ENCODE measurements at regions not wholly inside any gene's neighbourhood (a gene's known extent, or its start where the extent isn't known, plus 50 kb on each side); places are given as distances from the start of the nearest gene placed in this dataset.

GRCh38 chr14:84655014-84655413 lies 874.9 kb upstream of the FLRT2 start:
- TF ChIP-seq CTCF (IDR thresholded peaks at IDR 0.05): no peak
- Mint-ChIP-seq H3K4me3 (ENCODE audit: unreplicated experiment) (no peak overlapping the region), H3K4me1 (ENCODE audit: unreplicated experiment) (peaks cover 8% of the 10 kb centered on the region), H3K9me3 (ENCODE audit: unreplicated experiment) (peaks cover 27% of the 10 kb centered on the region), H3K27me3 (ENCODE audit: unreplicated experiment) (no peaks in the 10 kb centered on the region), H3K36me3 (ENCODE audit: unreplicated experiment) (peaks cover 7% of the 10 kb centered on the region), H3K27ac (ENCODE audit: unreplicated experiment) (no peak overlapping the region)
- no peak for DNase-seq (ENCODE audit: extremely low spot score, unreplicated experiment)

- Mint-ChIP-seq H3K4me3 (ENCODE audit: unreplicated experiment) (no peak overlapping the region), H3K27ac (ENCODE audit: unreplicated experiment) (peak overlapping the region; percentile 1), H3K4me1 (ENCODE audit: unreplicated experiment) (peaks cover 8% of the 10 kb centered on the region), H3K27me3 (ENCODE audit: unreplicated experiment) (no peaks in the 10 kb centered on the region), H3K36me3 (ENCODE audit: unreplicated experiment) (peaks cover 3% of the 10 kb centered on the region), H3K9me3 (ENCODE audit: unreplicated experiment) (peaks cover 10% of the 10 kb centered on the region)
- no peak for DNase-seq (ENCODE audit: extremely low spot score, unreplicated experiment)
- no peak for TF ChIP-seq CTCF (IDR thresholded peaks at IDR 0.05)
These were observed 872.0 kb upstream of the FLRT2 start for GRCh38 chr14:84657911-84658310.

- H3K27ac Mint-ChIP-seq (ENCODE audit: unreplicated experiment): no peak overlapping the region
- H3K4me3 Mint-ChIP-seq (ENCODE audit: unreplicated experiment): no peak overlapping the region
- no peaks in the 10 kb centered on the region for H3K27me3 Mint-ChIP-seq (ENCODE audit: unreplicated experiment)
- no peaks in the 10 kb centered on the region for H3K9me3 Mint-ChIP-seq (ENCODE audit: unreplicated experiment)
- no peaks in the 10 kb centered on the region for H3K36me3 Mint-ChIP-seq (ENCODE audit: unreplicated experiment)
- no peak for TF ChIP-seq CTCF (IDR thresholded peaks at IDR 0.05)
- peaks cover 8% of the 10 kb centered on the region for H3K4me1 Mint-ChIP-seq (ENCODE audit: unreplicated experiment)
- no peak for DNase-seq (ENCODE audit: extremely low spot score, unreplicated experiment)
These were observed 859.1 kb upstream of the FLRT2 start for GRCh38 chr14:84670796-84671195.

DNA sequence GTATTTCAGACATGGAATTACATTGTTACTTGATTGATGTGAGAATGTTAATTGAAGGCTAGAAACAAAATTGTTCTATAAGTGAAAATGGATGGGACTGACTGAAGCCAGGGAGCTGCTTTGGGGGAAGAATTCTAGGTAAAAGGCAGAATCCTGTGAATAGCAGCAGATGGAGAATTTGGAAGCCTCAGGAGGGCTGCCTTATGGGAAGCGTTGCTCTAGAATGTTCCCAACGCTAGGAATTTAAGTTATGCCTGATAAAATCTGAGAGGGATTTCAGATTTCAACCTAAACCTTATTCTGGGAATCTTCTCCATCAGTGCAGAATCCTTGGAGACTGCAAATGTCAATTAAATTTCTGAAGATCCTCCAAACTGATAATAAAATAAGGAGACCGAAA lies 858.2 kb upstream of the FLRT2 start:
- Mint-ChIP-seq H3K4me3 (ENCODE audit: unreplicated experiment) (no peak overlapping the region), H3K9me3 (ENCODE audit: unreplicated experiment) (no peaks in the 10 kb centered on the region), H3K4me1 (ENCODE audit: unreplicated experiment) (peaks cover 8% of the 10 kb centered on the region), H3K27ac (ENCODE audit: unreplicated experiment) (no peak overlapping the region), H3K36me3 (ENCODE audit: unreplicated experiment) (no peaks in the 10 kb centered on the region), H3K27me3 (ENCODE audit: unreplicated experiment) (no peaks in the 10 kb centered on the region)
- TF ChIP-seq CTCF (IDR thresholded peaks at IDR 0.05): no peak
- DNase-seq (ENCODE audit: extremely low spot score, unreplicated experiment): no peak

DNA sequence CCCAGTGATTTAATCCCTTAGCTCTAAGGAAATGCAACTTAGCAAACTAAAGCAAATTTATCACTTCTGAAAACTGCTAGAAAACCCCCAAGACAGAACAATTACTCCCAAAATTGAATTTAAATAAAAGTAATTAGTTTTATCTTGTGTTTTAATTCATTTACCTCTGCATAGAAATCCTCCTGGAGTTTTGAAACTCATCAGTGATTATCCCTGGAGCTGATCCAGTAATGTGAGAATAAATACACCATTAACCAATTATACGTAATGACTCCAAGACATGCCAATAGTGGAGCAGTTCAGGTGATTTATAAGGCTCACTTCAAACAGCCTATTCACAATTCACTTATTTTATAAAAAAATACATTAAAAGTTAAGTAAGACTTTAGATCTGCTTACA lies 855.3 kb upstream of the FLRT2 start:
- no peak for TF ChIP-seq CTCF (IDR thresholded peaks at IDR 0.05)
- DNase-seq (ENCODE audit: extremely low spot score, unreplicated experiment): no peak
- Mint-ChIP-seq H3K4me3 (ENCODE audit: unreplicated experiment) (no peak overlapping the region), H3K27ac (ENCODE audit: unreplicated experiment) (no peak overlapping the region), H3K4me1 (ENCODE audit: unreplicated experiment) (peaks cover 8% of the 10 kb centered on the region), H3K27me3 (ENCODE audit: unreplicated experiment) (no peaks in the 10 kb centered on the region), H3K9me3 (ENCODE audit: unreplicated experiment) (no peaks in the 10 kb centered on the region), H3K36me3 (ENCODE audit: unreplicated experiment) (no peaks in the 10 kb centered on the region)

All from osteocyte (in vitro differentiated cells).